Type B pancreatic cell (in vitro differentiated cells): ENCODE measurements at regions not wholly inside any gene's neighbourhood (a gene's known extent, or its start where the extent isn't known, plus 50 kb on each side); places are given as distances from the start of the nearest gene placed in this dataset.
A peak's percentile ranks its signal among the peaks of the same experiment; 100 is the strongest.

Experiments used
- DNase-seq: peaks from one replicate; pipeline ENCODE4 v3.0.0; 2021; ENCODE audit warnings: mixed read lengths; ENCODE audit not compliant: unreplicated experiment; ENCODE audit errors: extremely low spot score
- H3K27ac Mint-ChIP-seq: 2 replicates; pipeline ENCODE4 v1.8.0; 2021; ENCODE audit warnings: mild to moderate bottlenecking, mixed read lengths
- H3K27me3 Mint-ChIP-seq: 2 replicates; pipeline ENCODE4 v1.8.0; 2021; ENCODE audit warnings: mixed read lengths
- H3K36me3 Mint-ChIP-seq: 2 replicates; pipeline ENCODE4 v1.8.0; 2021; ENCODE audit warnings: mixed read lengths
- H3K4me1 Mint-ChIP-seq: one replicate; pipeline ENCODE4 v1.8.0; 2021; ENCODE audit warnings: mixed read lengths; ENCODE audit not compliant: unreplicated experiment
- H3K4me3 Mint-ChIP-seq: 2 replicates; pipeline ENCODE4 v1.8.0; 2021; ENCODE audit warnings: mild to moderate bottlenecking, mixed read lengths
- H3K9me3 Mint-ChIP-seq: 2 replicates; pipeline ENCODE4 v1.8.0; 2021; ENCODE audit warnings: mixed read lengths
- TF ChIP-seq, protein P1 (sequence below): fragments of 200-600 bp; sonication (generic); conservative IDR thresholded peaks from 2 replicates; pipeline ENCODE4 v1.5.0; 2021; ENCODE audit warnings: antibody characterized with exemption, mild to moderate bottlenecking

DNA sequence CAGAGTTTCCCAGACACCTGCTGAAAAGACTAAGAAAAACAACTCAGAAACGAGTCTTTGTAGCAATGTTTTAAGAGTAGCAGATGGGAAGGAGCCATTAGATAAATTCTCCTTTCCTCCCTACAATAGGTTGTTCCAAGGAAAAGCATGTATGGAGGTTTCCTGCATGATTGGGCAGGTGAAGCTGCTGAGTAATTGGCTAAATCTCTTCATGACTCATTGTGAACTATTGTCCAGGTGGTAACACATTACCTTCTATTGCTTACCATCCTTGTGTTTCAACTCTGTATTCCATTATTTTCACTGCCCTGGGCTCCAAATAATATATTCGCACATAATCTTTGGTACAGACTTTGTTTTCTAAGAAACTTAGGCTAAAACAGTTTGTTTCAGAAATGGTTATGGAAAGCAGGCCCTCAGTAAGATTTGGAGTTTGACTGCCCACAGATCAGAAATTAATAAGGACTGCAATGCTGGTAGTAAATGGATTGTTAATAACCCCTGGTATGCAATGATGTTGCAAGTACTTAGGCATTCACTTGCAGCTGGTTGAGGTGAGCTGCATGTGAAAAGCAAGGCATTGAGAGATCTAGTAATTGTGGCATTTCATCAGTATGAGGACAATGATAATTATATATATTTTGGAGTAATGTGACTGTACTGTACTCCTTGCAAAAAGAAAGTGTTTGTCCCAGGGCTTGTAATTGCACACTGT is 281.4 kb upstream of the VLDLR start:
- TF ChIP-seq, protein P1, sequence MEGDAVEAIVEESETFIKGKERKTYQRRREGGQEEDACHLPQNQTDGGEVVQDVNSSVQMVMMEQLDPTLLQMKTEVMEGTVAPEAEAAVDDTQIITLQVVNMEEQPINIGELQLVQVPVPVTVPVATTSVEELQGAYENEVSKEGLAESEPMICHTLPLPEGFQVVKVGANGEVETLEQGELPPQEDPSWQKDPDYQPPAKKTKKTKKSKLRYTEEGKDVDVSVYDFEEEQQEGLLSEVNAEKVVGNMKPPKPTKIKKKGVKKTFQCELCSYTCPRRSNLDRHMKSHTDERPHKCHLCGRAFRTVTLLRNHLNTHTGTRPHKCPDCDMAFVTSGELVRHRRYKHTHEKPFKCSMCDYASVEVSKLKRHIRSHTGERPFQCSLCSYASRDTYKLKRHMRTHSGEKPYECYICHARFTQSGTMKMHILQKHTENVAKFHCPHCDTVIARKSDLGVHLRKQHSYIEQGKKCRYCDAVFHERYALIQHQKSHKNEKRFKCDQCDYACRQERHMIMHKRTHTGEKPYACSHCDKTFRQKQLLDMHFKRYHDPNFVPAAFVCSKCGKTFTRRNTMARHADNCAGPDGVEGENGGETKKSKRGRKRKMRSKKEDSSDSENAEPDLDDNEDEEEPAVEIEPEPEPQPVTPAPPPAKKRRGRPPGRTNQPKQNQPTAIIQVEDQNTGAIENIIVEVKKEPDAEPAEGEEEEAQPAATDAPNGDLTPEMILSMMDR, result no peak
- peaks cover 3% of the 10 kb centered on the region for H3K9me3 Mint-ChIP-seq
- H3K4me1 Mint-ChIP-seq, result peaks cover 42% of the 10 kb centered on the region
- no peaks in the 10 kb centered on the region for H3K27me3 Mint-ChIP-seq
- H3K36me3 Mint-ChIP-seq, result no peaks in the 10 kb centered on the region
- DNase-seq, result no peak
- no peak overlapping the region for H3K27ac Mint-ChIP-seq
- H3K4me3 Mint-ChIP-seq, result no peak overlapping the region

DNA sequence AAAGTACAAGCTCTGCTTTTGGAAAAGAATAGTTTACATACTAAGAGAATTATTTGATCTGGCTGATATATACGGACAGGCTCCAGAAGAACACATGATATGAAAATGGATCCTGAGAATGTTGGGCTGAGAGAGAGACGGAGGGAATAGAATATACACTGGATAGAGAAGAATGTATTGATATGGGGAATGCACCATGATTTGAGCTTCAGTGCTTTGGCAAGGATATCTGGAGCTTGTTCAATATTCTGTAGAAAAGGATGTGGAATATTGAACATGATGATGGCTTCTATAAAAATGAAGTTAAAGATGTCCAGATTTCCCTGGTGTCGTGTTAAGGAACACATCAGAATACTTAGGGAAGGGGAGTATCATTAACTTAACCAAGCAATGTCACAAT is 280.5 kb upstream of the VLDLR start:
- Mint-ChIP-seq H3K4me1 (peaks cover 34% of the 10 kb centered on the region), H3K36me3 (no peaks in the 10 kb centered on the region), H3K4me3 (no peak overlapping the region), H3K9me3 (peaks cover 3% of the 10 kb centered on the region), H3K27me3 (no peaks in the 10 kb centered on the region), H3K27ac (no peak overlapping the region)
- TF ChIP-seq, protein P1, result no peak
- no peak for DNase-seq

DNA sequence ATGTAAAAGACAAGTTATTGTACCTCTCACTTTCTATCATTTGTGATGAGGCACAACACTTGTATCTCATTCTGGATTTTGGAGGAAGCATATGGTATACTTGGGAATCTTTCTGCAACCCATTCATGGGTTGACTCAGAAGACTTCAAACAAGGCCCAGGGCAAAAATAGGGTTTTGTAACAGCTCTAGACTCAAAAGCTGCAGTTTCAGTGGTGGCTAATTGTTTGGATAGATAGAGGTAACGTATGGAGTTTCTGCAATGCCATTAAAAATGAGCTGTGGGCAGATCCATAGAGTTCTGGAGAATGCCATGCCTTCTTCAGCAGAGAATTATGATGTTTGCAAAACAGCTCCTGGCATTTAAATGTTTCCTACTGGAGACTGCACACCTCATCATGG is 279.6 kb upstream of the VLDLR start:
- Mint-ChIP-seq H3K4me3 (no peak overlapping the region), H3K27ac (no peak overlapping the region), H3K4me1 (peaks cover 27% of the 10 kb centered on the region), H3K9me3 (peaks cover 3% of the 10 kb centered on the region), H3K36me3 (no peaks in the 10 kb centered on the region), H3K27me3 (no peaks in the 10 kb centered on the region)
- TF ChIP-seq, protein P1, result no peak
- no peak for DNase-seq

GRCh38 chr9:2343756-2344155 is 277.8 kb upstream of the VLDLR start:
- TF ChIP-seq, protein P1, result no peak
- H3K36me3 Mint-ChIP-seq, result peaks cover 12% of the 10 kb centered on the region
- no peaks in the 10 kb centered on the region for H3K27me3 Mint-ChIP-seq
- no peak overlapping the region for H3K27ac Mint-ChIP-seq
- peaks cover 12% of the 10 kb centered on the region for H3K9me3 Mint-ChIP-seq
- DNase-seq, result no peak
- no peak overlapping the region for H3K4me3 Mint-ChIP-seq
- peaks cover 10% of the 10 kb centered on the region for H3K4me1 Mint-ChIP-seq

DNA sequence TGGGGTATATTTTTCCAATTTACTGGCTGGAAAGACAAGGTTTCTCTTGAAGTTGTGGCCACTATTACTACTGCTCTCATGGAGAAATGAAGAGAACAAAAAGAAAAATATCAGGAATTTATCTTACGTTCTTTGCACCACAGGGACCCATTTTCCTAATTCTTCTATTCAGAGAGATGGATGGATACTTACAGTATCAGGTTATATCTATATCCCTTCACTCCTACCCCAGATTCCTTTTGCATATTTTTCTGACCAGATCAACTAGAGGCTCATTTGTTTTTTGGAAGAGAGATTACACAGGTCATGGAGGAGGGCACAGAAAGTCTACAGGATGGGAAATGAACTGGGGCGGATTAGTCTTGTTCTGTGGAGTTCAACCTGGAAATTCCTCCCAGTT is 277.2 kb upstream of the VLDLR start:
- H3K27ac Mint-ChIP-seq, result peak overlapping the region; percentile 4
- H3K27me3 Mint-ChIP-seq, result no peaks in the 10 kb centered on the region
- H3K9me3 Mint-ChIP-seq, result peaks cover 12% of the 10 kb centered on the region
- no peak overlapping the region for H3K4me3 Mint-ChIP-seq
- DNase-seq, result no peak
- peaks cover 12% of the 10 kb centered on the region for H3K36me3 Mint-ChIP-seq
- TF ChIP-seq, protein P1, result no peak
- H3K4me1 Mint-ChIP-seq, result peaks cover 6% of the 10 kb centered on the region
